HG02943 (cell line): ENCODE measurements at regions not wholly inside any gene's neighbourhood (a gene's known extent, or its start where the extent isn't known, plus 50 kb on each side); places are given as distances from the start of the nearest gene placed in this dataset.

Experiments used
- ATAC-seq: cut with Tn5 transposase; IDR thresholded peaks from one replicate; pipeline ENCODE4 v1.9.1; 2021; ENCODE audit warnings: mild to moderate bottlenecking, low read depth, moderate library complexity; ENCODE audit not compliant: unreplicated experiment

- no peak for ATAC-seq
Measured at GRCh38 chr5:56361398-56361797, 128.3 kb upstream of the ANKRD55 start.

DNA sequence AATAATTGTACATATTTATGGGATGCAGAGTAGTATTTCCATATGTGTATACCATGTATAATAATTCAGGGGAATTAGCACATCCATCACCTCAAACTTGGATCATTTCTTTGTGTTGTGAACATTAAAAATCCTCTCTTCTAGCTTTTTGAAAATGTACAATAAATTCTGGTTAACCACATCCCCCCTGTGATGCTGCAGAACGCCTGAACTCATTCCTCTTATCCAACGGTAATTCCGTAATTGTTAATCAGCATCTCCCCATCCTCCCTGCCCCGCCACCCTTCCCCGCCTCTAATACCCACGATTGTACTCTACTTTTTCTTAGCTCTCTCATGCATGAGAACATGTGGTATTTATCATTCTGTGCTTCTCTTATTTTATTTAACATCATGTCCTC, 127.7 kb upstream of the ANKRD55 start:
- no peak for ATAC-seq

GRCh38 chr5:56359809-56360685, 126.9 kb upstream of the ANKRD55 start:
- ATAC-seq = no peak

DNA sequence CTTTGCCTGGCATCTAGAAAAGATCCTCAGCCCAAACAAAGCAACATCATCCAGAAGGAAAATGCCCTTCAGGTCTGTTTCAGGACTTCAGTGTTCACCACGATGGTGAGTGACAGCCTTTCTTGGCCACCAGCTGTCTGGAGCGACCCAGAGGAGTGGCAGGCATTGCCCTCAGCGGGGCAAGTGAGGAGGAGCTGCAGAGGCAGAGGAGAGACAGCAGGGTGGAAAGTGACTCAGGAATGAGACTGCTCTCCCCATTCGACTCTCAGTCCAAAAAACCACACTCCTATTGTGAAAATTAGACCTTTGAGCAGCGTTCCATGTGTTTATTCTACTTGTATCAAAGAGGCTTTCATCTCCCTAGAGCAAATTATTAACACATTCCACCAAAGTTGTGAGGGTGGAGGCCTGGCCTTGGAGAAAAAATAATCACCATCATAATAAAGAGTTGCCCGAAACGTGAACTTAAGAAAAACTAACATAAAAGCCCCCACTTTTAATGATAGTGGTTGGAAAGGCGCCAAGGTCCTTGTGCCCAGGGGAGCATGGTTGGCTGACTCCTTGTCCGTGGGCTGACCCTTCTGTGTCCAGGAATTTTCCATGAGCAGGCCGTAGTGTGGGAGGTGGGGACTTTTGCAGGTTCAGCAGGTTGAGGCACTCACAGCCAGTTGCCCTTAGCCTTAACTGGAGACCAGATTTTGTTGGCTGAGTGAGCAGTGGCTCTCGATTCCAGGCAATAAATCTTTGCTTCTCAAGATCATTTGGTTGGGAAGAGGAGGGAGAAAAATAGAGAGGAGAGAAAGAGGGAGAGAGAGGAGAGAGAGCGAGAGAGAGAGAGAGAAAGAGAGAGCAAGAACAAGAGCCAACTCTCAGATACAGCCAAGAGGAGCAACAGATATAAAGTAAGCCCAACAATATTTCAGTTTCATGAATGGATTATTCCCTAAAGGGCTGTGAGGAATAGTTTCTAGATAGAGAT, 125.9 kb upstream of the ANKRD55 start:
- no peak for ATAC-seq

DNA sequence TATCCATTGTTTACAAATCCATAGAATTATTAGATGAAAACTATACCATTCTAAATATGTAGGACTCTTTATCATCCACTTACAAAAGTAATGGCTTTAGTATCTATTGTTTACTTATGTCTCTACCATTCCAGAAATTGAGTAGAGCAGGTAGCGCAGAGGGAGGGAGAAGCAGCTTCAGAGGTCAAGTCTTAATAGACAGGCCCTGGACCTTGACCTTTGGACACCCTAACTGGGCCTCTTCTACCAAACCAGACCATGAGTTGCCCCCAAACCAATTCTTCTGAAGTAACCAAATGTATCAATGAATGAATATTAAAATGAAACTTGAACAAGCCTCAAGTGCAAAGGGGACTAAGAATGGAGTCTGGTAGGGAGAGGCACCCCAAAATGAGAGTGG, 124.9 kb upstream of the ANKRD55 start:
- no peak for ATAC-seq

GRCh38 chr5:56357426-56357825, 124.3 kb upstream of the ANKRD55 start:
- no peak for ATAC-seq

DNA sequence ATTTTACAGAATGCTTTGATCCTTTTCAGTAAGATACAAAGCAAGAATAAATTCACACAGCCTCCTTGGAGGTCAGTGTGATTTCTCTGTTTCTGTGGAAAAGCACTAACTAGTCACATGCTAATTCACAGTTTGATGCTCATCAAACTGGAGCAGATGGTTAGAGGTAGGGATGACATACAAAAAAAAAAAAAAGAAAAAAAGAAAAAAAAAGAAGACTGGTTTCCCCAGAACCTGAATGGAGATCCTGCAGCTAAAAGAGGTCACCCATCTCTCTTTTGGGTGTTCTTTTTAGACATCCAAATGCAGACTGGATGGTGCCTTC, 123.7 kb upstream of the ANKRD55 start:
- no peak for ATAC-seq

GRCh38 chr5:56356121-56356835, 123.1 kb upstream of the ANKRD55 start:
- no peak for ATAC-seq

- no peak for ATAC-seq
Measured at GRCh38 chr5:56354836-56355235, 121.7 kb upstream of the ANKRD55 start.

DNA sequence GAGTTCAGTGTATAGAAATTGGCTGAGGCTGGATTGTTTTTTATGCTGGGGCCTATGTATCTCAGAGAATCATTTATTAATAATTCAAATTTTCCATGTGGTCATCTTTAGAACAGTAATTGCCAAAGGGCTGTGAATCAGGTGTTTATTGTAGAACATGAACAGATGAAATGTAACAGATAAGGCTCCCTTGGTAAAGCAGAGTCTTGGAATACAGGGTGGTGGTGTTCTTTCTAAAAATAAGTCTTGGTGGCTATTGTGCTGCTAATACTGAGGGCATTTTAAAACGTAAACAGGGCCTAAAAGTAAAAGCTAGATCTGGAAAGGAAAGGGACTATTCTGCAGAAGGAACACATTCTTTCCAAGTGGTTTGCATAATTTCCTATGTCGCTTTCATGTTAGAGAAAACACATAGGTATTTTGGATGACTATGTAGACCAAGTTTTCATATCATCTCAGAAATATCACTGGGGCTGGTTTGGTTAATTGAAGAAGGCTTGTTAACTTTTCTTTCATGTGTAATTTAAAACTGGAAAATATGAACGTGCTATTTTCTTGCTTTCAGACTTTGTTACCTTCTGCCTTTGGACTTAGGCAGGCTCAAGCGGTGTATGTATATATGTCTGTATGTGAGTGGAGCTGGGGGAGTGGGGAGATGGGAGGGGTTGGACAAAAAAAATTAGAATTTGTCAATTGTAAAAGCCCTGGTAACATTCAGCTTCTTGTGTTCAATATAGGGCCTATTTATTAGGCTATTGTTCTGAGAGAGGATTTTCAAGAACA, 119.9 kb upstream of the ANKRD55 start:
- ATAC-seq = no peak

GRCh38 chr5:56350597-56351170, 117.6 kb upstream of the ANKRD55 start:
- no peak for ATAC-seq

GRCh38 chr5:56350011-56350596, 117.0 kb upstream of the ANKRD55 start:
- no peak for ATAC-seq

DNA sequence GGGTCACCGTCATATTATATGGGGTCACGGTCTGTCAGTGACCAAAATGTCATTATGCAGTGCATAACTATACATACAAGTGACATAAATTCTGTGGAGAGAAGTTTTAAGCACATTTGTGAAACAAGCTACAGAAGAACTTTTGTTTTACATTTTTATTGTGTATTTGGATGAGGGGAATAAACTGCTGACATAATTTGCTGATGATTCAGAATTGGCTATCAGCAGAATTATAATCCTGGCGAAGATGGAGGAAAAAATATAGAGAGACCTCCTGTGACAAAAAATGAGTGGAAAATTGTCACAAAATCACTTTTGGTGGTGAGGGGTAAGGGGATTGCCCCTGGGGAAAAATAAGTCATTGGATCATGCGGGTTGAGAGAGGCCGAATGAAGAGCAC, 116.3 kb upstream of the ANKRD55 start:
- no peak for ATAC-seq

DNA sequence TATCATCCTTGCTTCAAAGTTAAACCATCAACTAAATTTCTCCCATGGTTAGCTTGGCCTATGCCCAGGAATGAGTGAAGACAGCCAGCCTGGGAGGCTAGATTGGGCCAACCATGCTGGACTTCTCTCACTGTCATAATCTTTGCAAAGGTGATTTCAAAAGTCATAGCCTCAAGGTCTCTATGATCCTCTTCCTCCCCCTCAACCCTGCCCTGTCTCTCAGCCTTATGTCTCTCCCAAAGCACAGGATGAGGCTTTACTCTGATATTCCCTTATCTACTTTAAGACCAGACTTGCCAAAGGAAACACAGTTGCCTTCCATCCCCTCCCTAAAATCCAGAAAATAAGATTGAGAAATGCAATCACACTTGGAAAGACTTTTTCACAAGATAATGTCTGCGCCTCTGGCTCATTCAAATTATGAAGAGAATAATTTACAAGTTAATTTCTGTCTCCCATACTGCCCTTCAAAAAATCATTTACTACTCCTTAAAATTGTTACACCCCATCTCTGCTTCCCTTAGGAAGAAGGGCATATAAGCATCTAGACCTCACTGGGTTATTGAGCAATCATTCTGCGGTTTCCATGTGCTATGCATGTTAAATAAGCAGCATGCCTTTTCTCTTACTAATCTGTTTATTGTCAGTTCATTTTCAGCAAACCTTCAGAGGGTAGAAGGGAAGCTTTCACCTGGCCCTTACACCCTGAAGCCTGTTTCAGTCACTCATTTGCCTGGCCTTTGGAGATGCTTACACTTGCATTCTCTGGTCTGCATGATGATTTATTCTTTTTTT, 113.8 kb upstream of the ANKRD55 start:
- no peak for ATAC-seq

DNA sequence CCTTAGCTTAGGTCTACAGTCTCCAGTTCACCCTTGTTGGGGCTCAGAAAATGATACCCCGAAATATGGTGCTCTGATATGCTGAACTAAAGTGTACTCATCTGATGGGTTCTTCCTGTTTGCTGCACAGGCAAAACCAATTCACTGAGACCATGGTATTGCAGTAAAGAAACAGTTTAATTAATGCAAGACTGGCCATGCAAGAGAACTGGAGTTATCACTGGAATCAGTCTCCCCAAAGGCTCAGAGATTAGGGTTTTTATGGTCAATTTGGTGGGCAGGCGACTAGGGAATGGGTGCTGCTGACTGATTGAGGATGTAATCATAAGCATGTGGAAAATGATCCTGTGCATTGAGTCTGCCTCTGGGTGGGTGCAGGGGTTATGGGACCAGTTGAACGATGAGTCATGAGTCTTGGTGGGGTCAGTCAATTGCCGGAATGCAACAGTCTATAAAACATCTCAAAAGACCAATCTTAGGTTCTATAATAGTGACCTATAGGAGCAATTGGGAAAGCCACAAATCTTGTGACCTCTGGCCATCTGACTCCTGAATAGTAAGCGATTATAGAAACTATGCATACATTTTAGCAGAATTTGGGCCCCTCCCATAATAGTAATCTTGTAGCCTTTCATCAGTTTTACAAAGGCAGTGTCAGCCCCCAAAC, 113.0 kb upstream of the ANKRD55 start:
- ATAC-seq = no peak

- no peak for ATAC-seq
Measured at GRCh38 chr5:56345352-56345751, 112.2 kb upstream of the ANKRD55 start.

GRCh38 chr5:56344594-56344993, 111.5 kb upstream of the ANKRD55 start:
- no peak for ATAC-seq

- no peak for ATAC-seq
Measured at GRCh38 chr5:56343988-56344387, 110.9 kb upstream of the ANKRD55 start.
